ENCODE measurements at regions not wholly inside any gene's neighbourhood (a gene's known extent, or its start where the extent isn't known, plus 50 kb on each side); places are given as distances from the start of the nearest gene placed in this dataset.

GRCh38 chr9:87059772-87060171 lies 112.5 kb upstream of the GAS1 start:
- no peak overlapping the region for H3K4me3 ChIP-seq (ENCODE audit: low read depth in 1 of 3, low read length in 3 of 3)
- H3K9me3 ChIP-seq (ENCODE audit: control insufficient read depth in 2 of 2, insufficient read depth in 1 of 2, low read depth in 1 of 2, low read length in 1 of 2), result no peaks in the 10 kb centered on the region
- H3K36me3 ChIP-seq (ENCODE audit: control insufficient read depth in 3 of 3, insufficient read depth in 2 of 3, low read depth in 1 of 3, low read length in 3 of 3), result no peaks in the 10 kb centered on the region
- FAIRE-seq (no peak), DNase-seq (no peak)
- no peak overlapping the region for H3K27ac ChIP-seq (ENCODE audit: low read depth in 1 of 3, low read length in 2 of 3)
- 69 to 90% (median 86%) methylated on average over 2 of the region's 2 CpGs for WGBS, 3 donors
- peaks cover 0 to 4% (median 3%) of the 10 kb centered on the region in 3 donors for H3K27me3 ChIP-seq (ENCODE audit: control insufficient read depth in 3 of 3, insufficient read depth in 3 of 3, low read length in 3 of 3)
- no peaks in the 10 kb centered on the region for H3K4me1 ChIP-seq (ENCODE audit: control insufficient read depth in 3 of 3, insufficient read depth in 2 of 3, low read depth in 1 of 3, low read length in 2 of 3)

DNA sequence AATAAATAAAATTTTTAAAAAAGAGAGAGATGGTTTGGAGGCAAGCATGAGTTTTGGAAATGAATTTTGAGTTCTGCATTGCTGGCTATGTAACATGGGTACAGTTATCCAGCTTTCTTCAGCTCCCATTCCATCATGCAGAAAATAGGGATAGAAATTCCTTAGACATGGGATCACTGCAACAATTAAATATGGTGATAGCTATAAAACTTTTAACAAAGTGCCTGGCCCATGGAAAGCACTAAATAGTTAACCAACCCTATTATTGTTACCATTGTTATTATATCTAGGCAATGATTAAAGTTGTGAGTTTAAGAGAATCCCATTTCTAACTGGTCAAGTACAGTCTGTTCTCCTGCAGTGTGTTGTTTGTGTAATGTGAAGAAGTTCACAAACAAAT lies 115.4 kb upstream of the GAS1 start:
- no peak overlapping the region for H3K27ac ChIP-seq (ENCODE audit: low read depth in 1 of 3, low read length in 2 of 3)
- DNase-seq, result no peak

GRCh38 chr9:87063246-87063645 lies 115.9 kb upstream of the GAS1 start:
- no peak for DNase-seq
- Histone ChIP-seq H3K27ac (ENCODE audit: low read depth in 1 of 3, low read length in 2 of 3) (no peak overlapping the region), H3K4me3 (ENCODE audit: low read depth in 1 of 3, low read length in 3 of 3) (no peak overlapping the region), H3K4me1 (ENCODE audit: control insufficient read depth in 3 of 3, insufficient read depth in 2 of 3, low read depth in 1 of 3, low read length in 2 of 3) (no peaks in the 10 kb centered on the region), H3K36me3 (ENCODE audit: control insufficient read depth in 3 of 3, insufficient read depth in 2 of 3, low read depth in 1 of 3, low read length in 3 of 3) (no peaks in the 10 kb centered on the region), H3K27me3 (ENCODE audit: control insufficient read depth in 3 of 3, insufficient read depth in 3 of 3, low read length in 3 of 3) (peaks cover 0 to 3% (median 2%) of the 10 kb centered on the region in 3 donors), H3K9me3 (ENCODE audit: control insufficient read depth in 2 of 2, insufficient read depth in 1 of 2, low read depth in 1 of 2, low read length in 1 of 2) (no peaks in the 10 kb centered on the region)
- 79 to 88% (median 86%) methylated on average over 3 of the region's 3 CpGs for WGBS, 3 donors
- no peak for FAIRE-seq

More for the DNA sequence above, 115.4 kb upstream of the GAS1 start:
- no peaks in the 10 kb centered on the region for H3K36me3 ChIP-seq (ENCODE audit: control insufficient read depth in 3 of 3, insufficient read depth in 2 of 3, low read depth in 1 of 3, low read length in 3 of 3)
- H3K4me3 ChIP-seq (ENCODE audit: low read depth in 1 of 3, low read length in 3 of 3), result no peak overlapping the region
- H3K27me3 ChIP-seq (ENCODE audit: control insufficient read depth in 3 of 3, insufficient read depth in 3 of 3, low read length in 3 of 3), result peaks cover 0 to 4% (median 3%) of the 10 kb centered on the region in 3 donors
- no peaks in the 10 kb centered on the region for H3K4me1 ChIP-seq (ENCODE audit: control insufficient read depth in 3 of 3, insufficient read depth in 2 of 3, low read depth in 1 of 3, low read length in 2 of 3)
- H3K9me3 ChIP-seq (ENCODE audit: control insufficient read depth in 2 of 2, insufficient read depth in 1 of 2, low read depth in 1 of 2, low read length in 1 of 2), result no peaks in the 10 kb centered on the region
- FAIRE-seq, result no peak

GRCh38 chr9:87063871-87064270 lies 116.6 kb upstream of the GAS1 start:
- no peaks in the 10 kb centered on the region for H3K36me3 ChIP-seq (ENCODE audit: control insufficient read depth in 3 of 3, insufficient read depth in 2 of 3, low read depth in 1 of 3, low read length in 3 of 3)
- H3K9me3 ChIP-seq (ENCODE audit: control insufficient read depth in 2 of 2, insufficient read depth in 1 of 2, low read depth in 1 of 2, low read length in 1 of 2), result no peaks in the 10 kb centered on the region
- no peak for FAIRE-seq
- H3K4me1 ChIP-seq (ENCODE audit: control insufficient read depth in 3 of 3, insufficient read depth in 2 of 3, low read depth in 1 of 3, low read length in 2 of 3), result no peaks in the 10 kb centered on the region
- peaks cover 0 to 3% (median 2%) of the 10 kb centered on the region in 3 donors for H3K27me3 ChIP-seq (ENCODE audit: control insufficient read depth in 3 of 3, insufficient read depth in 3 of 3, low read length in 3 of 3)
- DNase-seq, result no peak
- H3K4me3 ChIP-seq (ENCODE audit: low read depth in 1 of 3, low read length in 3 of 3), result no peak overlapping the region
- WGBS, 3 donors, result 56 to 75% (median 62%) methylated on average over 1 of the region's 1 CpG
- no peak overlapping the region for H3K27ac ChIP-seq (ENCODE audit: low read depth in 1 of 3, low read length in 2 of 3)

GRCh38 chr9:87064311-87064710 lies 117.0 kb upstream of the GAS1 start:
- no peak for DNase-seq
- H3K36me3 ChIP-seq (ENCODE audit: control insufficient read depth in 3 of 3, insufficient read depth in 2 of 3, low read depth in 1 of 3, low read length in 3 of 3), result no peaks in the 10 kb centered on the region
- WGBS, 3 donors, result 36 to 68% (median 46%) methylated on average over 4 of the region's 4 CpGs
- peaks cover 0 to 3% (median 2%) of the 10 kb centered on the region in 3 donors for H3K27me3 ChIP-seq (ENCODE audit: control insufficient read depth in 3 of 3, insufficient read depth in 3 of 3, low read length in 3 of 3)
- no peak for FAIRE-seq
- no peaks in the 10 kb centered on the region for H3K9me3 ChIP-seq (ENCODE audit: control insufficient read depth in 2 of 2, insufficient read depth in 1 of 2, low read depth in 1 of 2, low read length in 1 of 2)
- no peak overlapping the region for H3K4me3 ChIP-seq (ENCODE audit: low read depth in 1 of 3, low read length in 3 of 3)
- no peaks in the 10 kb centered on the region for H3K4me1 ChIP-seq (ENCODE audit: control insufficient read depth in 3 of 3, insufficient read depth in 2 of 3, low read depth in 1 of 3, low read length in 2 of 3)
- H3K27ac ChIP-seq (ENCODE audit: low read depth in 1 of 3, low read length in 2 of 3), result no peak overlapping the region

- Histone ChIP-seq H3K27ac (ENCODE audit: low read depth in 1 of 3, low read length in 2 of 3) (no peak overlapping the region), H3K36me3 (ENCODE audit: control insufficient read depth in 3 of 3, insufficient read depth in 2 of 3, low read depth in 1 of 3, low read length in 3 of 3) (no peaks in the 10 kb centered on the region), H3K4me3 (ENCODE audit: low read depth in 1 of 3, low read length in 3 of 3) (no peak overlapping the region), H3K4me1 (ENCODE audit: control insufficient read depth in 3 of 3, insufficient read depth in 2 of 3, low read depth in 1 of 3, low read length in 2 of 3) (no peaks in the 10 kb centered on the region), H3K27me3 (ENCODE audit: control insufficient read depth in 3 of 3, insufficient read depth in 3 of 3, low read length in 3 of 3) (peaks cover 0 to 3% (median 2%) of the 10 kb centered on the region in 3 donors), H3K9me3 (ENCODE audit: control insufficient read depth in 2 of 2, insufficient read depth in 1 of 2, low read depth in 1 of 2, low read length in 1 of 2) (no peaks in the 10 kb centered on the region)
- DNase-seq, result no peak
- 86 to 89% (median 87%) methylated on average over 4 of the region's 4 CpGs for WGBS, 3 donors
- no peak for FAIRE-seq
Measured at GRCh38 chr9:87065981-87066380, 118.7 kb upstream of the GAS1 start.

- Histone ChIP-seq H3K27ac (ENCODE audit: low read depth in 1 of 3, low read length in 2 of 3) (no peak overlapping the region), H3K27me3 (ENCODE audit: control insufficient read depth in 3 of 3, insufficient read depth in 3 of 3, low read length in 3 of 3) (peaks cover 0 to 2% (median 0%) of the 10 kb centered on the region in 3 donors), H3K4me3 (ENCODE audit: low read depth in 1 of 3, low read length in 3 of 3) (no peak overlapping the region), H3K4me1 (ENCODE audit: control insufficient read depth in 3 of 3, insufficient read depth in 2 of 3, low read depth in 1 of 3, low read length in 2 of 3) (no peaks in the 10 kb centered on the region), H3K9me3 (ENCODE audit: control insufficient read depth in 2 of 2, insufficient read depth in 1 of 2, low read depth in 1 of 2, low read length in 1 of 2) (no peaks in the 10 kb centered on the region), H3K36me3 (ENCODE audit: control insufficient read depth in 3 of 3, insufficient read depth in 2 of 3, low read depth in 1 of 3, low read length in 3 of 3) (no peaks in the 10 kb centered on the region)
- WGBS, 3 donors, result 29 to 63% (median 56%) methylated on average over 1 of the region's 1 CpG
- no peak for FAIRE-seq
- no peak for DNase-seq
Measured at GRCh38 chr9:87067426-87067825, 120.1 kb upstream of the GAS1 start.

DNA sequence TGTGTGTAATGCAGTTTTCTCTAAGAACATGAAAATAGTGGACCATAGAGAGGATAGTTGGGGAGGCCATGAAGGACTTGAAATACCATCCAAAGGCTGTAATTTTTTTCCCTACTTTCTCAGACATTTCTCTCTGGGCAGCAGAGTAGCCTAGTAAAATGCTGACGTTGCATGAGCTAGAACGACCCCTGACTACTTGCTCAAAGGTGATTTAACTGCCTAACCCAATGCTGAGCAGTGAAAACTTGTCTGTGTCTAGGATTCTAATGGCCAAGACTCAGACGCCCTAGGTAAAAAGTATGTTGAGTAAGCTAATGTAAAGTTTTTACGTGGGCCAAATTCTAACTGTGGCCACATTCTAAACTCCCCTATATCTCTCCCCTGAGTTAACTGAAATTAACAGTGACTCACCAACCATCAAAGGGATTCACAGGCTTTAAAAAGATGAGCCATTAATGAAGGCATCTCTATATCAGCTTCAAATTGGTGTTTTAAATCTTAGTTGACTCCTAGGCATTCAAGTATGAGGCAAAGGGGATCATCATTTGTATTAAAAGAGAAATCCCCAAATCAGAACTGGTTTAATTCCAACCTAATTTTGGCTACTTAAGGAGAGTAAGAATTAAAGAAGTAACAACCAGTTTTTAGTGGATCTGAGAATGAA lies 121.0 kb upstream of the GAS1 start:
- WGBS, 3 donors, result 73 to 87% (median 75%) methylated on average over 4 of the region's 4 CpGs
- no peak for DNase-seq

DNA sequence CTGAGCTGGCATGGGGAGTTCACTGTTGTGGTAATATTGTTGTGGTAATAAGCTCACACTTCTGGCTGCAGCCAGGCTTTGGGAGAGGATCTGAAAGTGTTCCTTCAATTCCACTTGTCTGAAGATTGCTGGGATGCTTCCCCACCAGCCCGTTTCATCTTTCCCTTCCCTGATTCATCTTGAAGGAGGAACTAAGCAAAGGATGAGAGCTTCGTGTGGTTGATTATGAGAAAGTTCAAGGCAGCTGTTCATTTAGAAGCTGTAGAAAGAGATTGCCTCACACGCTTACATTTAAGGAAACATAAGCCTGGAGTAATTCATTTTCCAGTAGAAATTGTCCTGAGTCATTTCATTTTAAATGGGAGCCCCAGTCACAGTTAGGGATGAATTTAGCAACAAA lies 122.4 kb upstream of the GAS1 start:
- FAIRE-seq (no peak), DNase-seq (no peak)
- H3K27me3 ChIP-seq (ENCODE audit: control insufficient read depth in 3 of 3, insufficient read depth in 3 of 3, low read length in 3 of 3), result no peaks in the 10 kb centered on the region
- no peaks in the 10 kb centered on the region for H3K9me3 ChIP-seq (ENCODE audit: control insufficient read depth in 2 of 2, insufficient read depth in 1 of 2, low read depth in 1 of 2, low read length in 1 of 2)
- H3K27ac ChIP-seq (ENCODE audit: low read depth in 1 of 3, low read length in 2 of 3), result no peak overlapping the region
- WGBS, 3 donors, result 47 to 59% (median 52%) methylated on average over 3 of the region's 3 CpGs
- no peak overlapping the region for H3K4me3 ChIP-seq (ENCODE audit: low read depth in 1 of 3, low read length in 3 of 3)
- H3K4me1 ChIP-seq (ENCODE audit: control insufficient read depth in 3 of 3, insufficient read depth in 2 of 3, low read depth in 1 of 3, low read length in 2 of 3), result no peaks in the 10 kb centered on the region
- no peaks in the 10 kb centered on the region for H3K36me3 ChIP-seq (ENCODE audit: control insufficient read depth in 3 of 3, insufficient read depth in 2 of 3, low read depth in 1 of 3, low read length in 3 of 3)

More for the DNA sequence above, 121.0 kb upstream of the GAS1 start:
- no peak for FAIRE-seq
- Histone ChIP-seq H3K27me3 (ENCODE audit: control insufficient read depth in 3 of 3, insufficient read depth in 3 of 3, low read length in 3 of 3) (peaks cover 0 to under 1% (median 0%) of the 10 kb centered on the region in 3 donors), H3K9me3 (ENCODE audit: control insufficient read depth in 2 of 2, insufficient read depth in 1 of 2, low read depth in 1 of 2, low read length in 1 of 2) (no peaks in the 10 kb centered on the region), H3K27ac (ENCODE audit: low read depth in 1 of 3, low read length in 2 of 3) (no peak overlapping the region), H3K36me3 (ENCODE audit: control insufficient read depth in 3 of 3, insufficient read depth in 2 of 3, low read depth in 1 of 3, low read length in 3 of 3) (no peaks in the 10 kb centered on the region), H3K4me1 (ENCODE audit: control insufficient read depth in 3 of 3, insufficient read depth in 2 of 3, low read depth in 1 of 3, low read length in 2 of 3) (no peaks in the 10 kb centered on the region), H3K4me3 (ENCODE audit: low read depth in 1 of 3, low read length in 3 of 3) (no peak overlapping the region)

Measured in small intestine (tissue), 7 donors.